HG02763 (cell line): ENCODE measurements at regions not wholly inside any gene's neighbourhood (a gene's known extent, or its start where the extent isn't known, plus 50 kb on each side); places are given as distances from the start of the nearest gene placed in this dataset.

Experiments
- ATAC-seq: cut with Tn5 transposase; IDR thresholded peaks from one replicate; pipeline ENCODE4 v1.9.1; 2021; ENCODE audit warnings: mild to moderate bottlenecking, moderate library complexity; ENCODE audit not compliant: unreplicated experiment

DNA sequence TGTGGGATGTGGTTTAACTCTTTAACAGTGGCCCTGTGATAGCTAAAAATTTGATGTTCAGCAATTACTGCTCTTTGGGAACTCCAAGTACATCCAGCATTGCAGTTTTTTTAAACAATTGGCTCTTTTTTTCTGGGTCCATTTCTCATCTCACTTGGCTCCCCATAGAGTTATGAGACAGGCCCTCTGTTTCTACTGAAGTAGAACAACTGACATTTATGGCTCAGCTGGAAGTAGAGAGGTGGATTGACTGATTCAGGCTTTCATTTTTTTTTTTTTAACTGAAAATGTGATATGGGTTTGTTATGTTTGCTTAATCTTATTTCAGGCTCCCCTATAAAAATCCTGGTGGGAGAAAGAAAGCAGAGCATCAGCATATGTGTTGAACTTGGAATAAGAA, 96.6 kb upstream of the CD180 start:
- ATAC-seq = no peak

- no peak for ATAC-seq
Measured at GRCh38 chr5:67292201-67292940, 95.8 kb upstream of the CD180 start.

GRCh38 chr5:67291671-67292070, 95.1 kb upstream of the CD180 start:
- no peak for ATAC-seq

DNA sequence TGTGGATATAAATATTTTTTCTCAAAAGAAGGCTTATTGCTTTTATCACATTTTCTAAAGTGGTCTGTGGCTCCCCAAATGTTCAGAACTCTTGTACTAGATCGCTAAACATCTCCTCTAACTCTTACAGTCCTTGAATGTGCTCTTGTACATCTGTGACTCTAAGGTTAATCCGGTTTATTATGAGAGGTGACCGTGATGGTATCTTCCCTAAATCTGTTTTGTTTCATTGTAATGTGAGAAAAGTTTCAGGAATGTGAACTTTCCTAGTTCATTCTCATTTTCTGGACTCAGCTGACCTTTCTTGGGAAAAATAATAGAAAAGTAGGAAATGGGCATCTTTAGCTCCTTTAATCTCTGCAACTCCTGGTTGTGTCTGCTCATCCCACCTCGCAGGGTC, 94.5 kb upstream of the CD180 start:
- ATAC-seq = no peak

DNA sequence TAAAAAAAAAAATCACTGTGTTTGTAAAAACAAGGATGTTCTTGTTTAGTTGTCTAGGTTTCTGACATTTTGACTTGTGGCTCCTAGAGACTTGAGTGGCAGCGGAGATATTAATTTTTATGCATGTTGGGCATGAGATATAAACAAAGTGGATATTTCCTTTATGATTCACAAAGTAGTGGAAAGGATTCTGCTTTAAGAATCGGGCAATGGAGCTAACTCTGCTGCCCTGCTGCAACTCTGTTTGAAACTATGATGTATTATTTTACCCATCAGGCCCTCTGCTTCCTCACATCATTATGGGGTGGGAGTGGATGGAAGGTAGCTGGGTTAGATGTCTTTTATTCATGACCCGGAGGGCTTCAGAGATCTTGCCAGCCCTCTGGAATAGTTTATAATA, 94.1 kb upstream of the CD180 start:
- ATAC-seq = no peak

GRCh38 chr5:67289763-67290521, 93.3 kb upstream of the CD180 start:
- ATAC-seq = no peak

- ATAC-seq = no peak
Measured at GRCh38 chr5:67287510-67288268, 91.1 kb upstream of the CD180 start.

DNA sequence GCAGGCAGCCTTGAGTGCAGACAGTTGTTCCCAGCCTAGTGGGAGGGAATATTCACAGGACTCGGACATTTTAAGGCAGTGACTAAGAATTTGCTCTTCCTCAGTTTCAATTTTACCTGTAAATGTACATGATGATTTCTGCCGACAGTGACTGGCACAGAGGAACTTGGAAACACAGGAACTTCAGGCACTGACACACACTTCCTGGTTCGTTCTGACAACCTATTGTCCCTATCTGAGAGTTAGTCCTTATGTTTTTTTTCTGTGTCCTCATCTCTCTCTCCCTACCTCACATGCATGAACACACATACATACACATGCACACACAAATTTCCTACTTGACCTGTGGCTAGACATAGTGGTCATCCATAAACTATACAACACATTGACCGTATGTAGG, 89.4 kb upstream of the CD180 start:
- ATAC-seq = no peak

DNA sequence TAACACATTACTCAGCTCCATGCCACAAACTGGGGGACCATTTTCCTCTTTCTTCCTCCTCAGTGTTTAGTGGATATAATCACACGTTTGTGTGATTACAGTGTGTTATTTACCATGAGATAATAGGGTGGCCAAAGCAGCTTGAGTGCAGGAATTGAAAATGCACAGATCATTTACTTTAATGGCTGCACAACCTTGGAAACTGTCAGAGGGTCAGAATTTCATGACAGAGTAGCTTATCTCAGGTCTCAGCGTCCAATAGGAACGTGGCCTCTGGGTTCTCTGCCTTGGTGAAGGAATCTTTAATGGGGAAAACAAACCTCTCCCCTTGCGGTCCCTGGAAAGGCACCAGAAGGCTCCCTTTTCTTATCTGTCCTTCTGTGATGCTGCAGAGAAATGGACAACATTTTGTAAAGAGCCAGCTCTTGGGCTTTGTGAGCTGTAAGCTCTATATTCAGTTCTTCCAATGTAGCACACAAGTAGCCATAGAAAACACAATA, 87.4 kb upstream of the CD180 start:
- ATAC-seq = no peak

GRCh38 chr5:67283275-67283987, 86.8 kb upstream of the CD180 start:
- no peak for ATAC-seq

- no peak for ATAC-seq
Measured at GRCh38 chr5:67281874-67282273, 85.3 kb upstream of the CD180 start.

GRCh38 chr5:67273689-67274356, 77.2 kb upstream of the CD180 start:
- ATAC-seq = no peak

GRCh38 chr5:67272453-67273130, 76.0 kb upstream of the CD180 start:
- no peak for ATAC-seq

DNA sequence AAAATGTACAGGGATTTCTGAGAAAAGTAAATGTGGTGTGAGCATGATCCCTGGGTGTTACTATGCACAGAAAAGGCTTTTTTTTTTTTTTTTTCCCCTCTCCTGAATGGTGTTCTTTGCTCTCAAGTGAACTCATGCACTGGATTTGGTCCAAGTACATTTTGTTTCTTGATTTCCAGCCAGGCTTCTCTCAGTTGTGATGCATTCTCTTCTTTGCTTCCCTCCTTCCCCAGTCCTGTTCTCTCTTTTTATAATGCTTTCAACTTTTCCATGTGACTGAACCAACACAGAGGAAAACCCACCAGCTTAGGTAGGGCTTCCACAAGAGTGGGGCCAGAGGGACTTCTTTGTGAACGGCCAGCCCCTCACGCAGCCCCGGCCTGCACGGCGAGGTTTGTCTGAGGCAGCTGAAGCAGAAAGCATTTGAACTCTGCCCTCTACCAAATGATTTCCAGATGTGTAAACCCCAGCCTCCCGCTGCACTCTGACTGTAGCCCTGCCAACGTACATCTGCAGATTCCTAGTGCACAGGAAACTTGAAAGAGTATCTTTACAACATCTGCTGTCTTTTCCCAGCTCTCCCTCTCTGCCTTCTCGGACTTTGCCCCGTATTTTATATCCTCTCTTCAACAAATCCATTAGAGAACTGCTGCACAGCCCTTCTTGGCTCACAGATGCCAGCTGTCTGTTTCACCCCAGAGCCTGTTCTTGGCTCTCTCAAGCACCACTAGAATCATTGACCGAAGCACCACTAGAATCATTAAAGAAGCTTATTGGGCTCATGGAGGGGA, 71.8 kb upstream of the CD180 start:
- no peak for ATAC-seq

DNA sequence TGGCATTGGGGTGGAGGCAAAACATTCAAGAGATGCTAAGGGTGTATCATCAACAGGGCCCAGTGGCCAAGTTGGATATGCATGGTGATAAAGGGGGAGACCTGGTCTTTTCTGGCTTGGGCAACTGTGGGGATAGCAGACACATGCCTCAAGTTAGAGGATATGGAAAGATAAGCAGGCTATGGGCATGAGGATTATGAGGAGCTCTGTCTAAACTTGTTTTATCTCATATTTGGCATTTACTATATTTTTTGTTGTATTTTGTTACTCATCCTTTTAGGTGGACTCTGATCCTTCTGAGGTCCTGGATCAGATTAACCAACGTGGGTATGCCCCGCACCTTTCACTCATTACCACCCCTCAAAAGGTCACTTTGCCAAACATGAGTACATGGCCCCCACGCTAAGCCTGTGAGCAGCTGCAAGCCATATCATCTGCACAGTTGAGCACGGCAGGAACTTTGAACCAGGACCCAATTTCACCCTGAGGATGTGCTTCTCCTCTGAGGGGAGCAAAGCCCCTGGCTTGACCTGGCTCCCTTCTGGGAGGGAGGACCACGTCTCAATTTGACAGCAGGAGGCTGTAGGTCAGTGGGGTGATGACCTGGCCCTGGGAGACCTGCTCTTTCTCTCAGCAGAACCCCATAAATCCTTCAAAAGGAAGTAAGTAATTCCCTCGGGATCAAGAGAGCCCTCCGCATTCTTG, 71.1 kb upstream of the CD180 start:
- ATAC-seq = no peak

DNA sequence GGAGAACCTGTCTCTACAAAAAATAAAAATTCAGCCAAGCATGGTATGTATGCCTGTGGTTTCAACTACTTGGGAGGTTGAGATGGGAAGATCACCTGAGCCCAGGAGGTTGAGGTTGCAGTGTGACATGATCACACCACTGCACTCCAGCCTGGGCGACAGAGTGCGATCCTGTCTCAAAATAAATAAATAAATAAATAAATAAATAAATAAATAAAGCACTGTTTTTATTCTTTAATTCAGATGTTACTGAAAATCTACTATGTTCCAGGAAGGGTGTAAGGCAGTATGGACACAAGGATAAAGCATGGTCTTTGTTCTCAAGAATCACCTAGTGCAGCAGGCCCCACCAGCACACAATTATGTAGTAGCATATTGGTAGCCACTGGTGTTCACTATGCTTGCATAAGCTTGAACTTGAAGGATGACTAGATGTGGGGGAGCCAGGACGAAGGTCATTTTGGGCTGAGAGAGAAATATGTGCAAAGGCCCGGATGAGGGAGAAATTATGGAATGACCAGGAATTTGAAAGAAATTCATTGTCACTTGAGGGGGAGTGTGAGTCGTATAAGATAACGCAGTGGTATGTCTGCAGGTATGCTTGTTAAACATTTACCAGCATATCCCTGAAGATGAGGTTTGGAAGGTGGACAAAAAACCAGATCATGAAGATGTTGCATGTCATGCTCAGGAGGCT, 70.2 kb upstream of the CD180 start:
- ATAC-seq = no peak

- no peak for ATAC-seq
Measured at GRCh38 chr5:67265951-67266350, 69.4 kb upstream of the CD180 start.
